ENCODE measurements at regions not wholly inside any gene's neighbourhood (a gene's known extent, or its start where the extent isn't known, plus 50 kb on each side); places are given as distances from the start of the nearest gene placed in this dataset.
A peak's percentile ranks its signal among the peaks of the same experiment; 100 is the strongest.
"Not testable (repeated sequence)": the region's sequence is repeated elsewhere in the genome, so short reads cannot be mapped to it uniquely, and the experiment has no call there.

- Histone ChIP-seq H3K4me3 (peak overlapping the region; percentile 48), H3K27ac (peak overlapping the region; percentile 76 to 95), H3K9me3 (no peaks in the 10 kb centered on the region), H3K4me2 (peak overlapping the region; percentile 90), H3K4me1 (peaks cover 7% of the 10 kb centered on the region; the same call in 1 of the 3 replicates)
- TF ChIP-seq POLR2A (IDR thresholded peaks at IDR 0.05; ENCODE audit: low read length) (no peak), NPAS2 (CRISPR knock-in tag; IDR thresholded peaks at IDR 0.05; ENCODE audit: borderline replicate concordance) (no peak), JUN (IDR thresholded peaks at IDR 0.05) (no peak), HMGXB4 (CRISPR knock-in tag; IDR thresholded peaks at IDR 0.05; ENCODE audit: borderline replicate concordance) (no peak), POLR2AphosphoS2 (conservative IDR thresholded peaks at IDR 0.05; ENCODE audit: low read length) (no peak), TP53 (CRISPR knock-in tag; IDR thresholded peaks at IDR 0.05) (no peak), FOSB (CRISPR knock-in tag; IDR thresholded peaks at IDR 0.05) (no peak), HOXB5 (CRISPR knock-in tag; IDR thresholded peaks at IDR 0.05) (no peak), E2F6 (IDR thresholded peaks at IDR 0.05; ENCODE audit: borderline replicate concordance, low read depth) (no peak)
- 77% methylated on average over 2 of the region's 2 CpGs for WGBS (ENCODE audit: missing lambda C conversion rate)
- no peak for ATAC-seq
- FAIRE-seq: no peak
- ChIA-PET CTCF (interaction anchor here (0.6 to 2.1 kb wide), 9 partner anchors 20 to 149 kb away, joined by 3 to 9 read pairs (median 4); no protein-coding TSS in a partner anchor), POLR2A (interaction anchor here (1.0 kb wide), 1 partner anchor 66 kb away, joined by 3 read pairs; no protein-coding TSS in a partner anchor)
- no peak for DNase-seq (ENCODE audit: low read depth in 1 of 2, low spot score in 1 of 2)
These were observed 65.0 kb upstream of the DDHD1 start for GRCh38 chr14:53218161-53218560.

GRCh38 chr14:53217316-53217994 is 64.3 kb upstream of the DDHD1 start:
- ChIA-PET CTCF (interaction anchor here (0.6 to 2.1 kb wide), 9 partner anchors 21 to 150 kb away, joined by 3 to 9 read pairs (median 4); no protein-coding TSS in a partner anchor), POLR2A (interaction anchor here (0.8 to 1.0 kb wide), 2 partner anchors 65 to 66 kb away, joined by 3 read pairs; partner anchors contain the start of gene DDHD1)
- H3K27ac ChIP-seq: peak overlapping the region; percentile 76 to 95
- FAIRE-seq (no peak), DNase-seq (ENCODE audit: low read depth in 1 of 2, low spot score in 1 of 2) (peak; percentile 55 to 88), ATAC-seq (peak; percentile 100)
- peak overlapping the region; percentile 90 for H3K4me2 ChIP-seq
- TF ChIP-seq CEBPB (IDR thresholded peaks at IDR 0.05) (no peak), MAFK (IDR thresholded peaks at IDR 0.05; ENCODE audit: partially characterized antibody) (peak; percentile 52), CTCF (IDR thresholded peaks at IDR 0.05) (peak; percentile 42), SMC3 (IDR thresholded peaks at IDR 0.05) (0 out of 3 replicates have a peak, but pooled peaks have one; percentile 19), RCOR1 (IDR thresholded peaks at IDR 0.05; ENCODE audit: low read depth, low read length) (no peak), BCL3 (IDR thresholded peaks at IDR 0.05) (0 out of 3 replicates have a peak, but pooled peaks have one; percentile 17), HMGXB4 (CRISPR knock-in tag; IDR thresholded peaks at IDR 0.05; ENCODE audit: borderline replicate concordance) (peak; percentile 76; the same call in 1 of the 2 replicates), PHF8 (IDR thresholded peaks at IDR 0.05; ENCODE audit: borderline replicate concordance, low read depth) (peak; percentile 58; the same call in 1 of the 2 replicates), ELK1 (IDR thresholded peaks at IDR 0.05; ENCODE audit: low read depth, low read length) (no peak), RAD21 (conservative IDR thresholded peaks at IDR 0.05 in 1 of 2, IDR thresholded peaks at IDR 0.05 in 1 of 2) (0 out of 5 replicates have a peak, but pooled peaks of 1 of the 2 experiments have one; percentile 18)
- H3K9me3 ChIP-seq: no peaks in the 10 kb centered on the region
- peaks cover 7% of the 10 kb centered on the region; the same call in 1 of the 3 replicates for H3K4me1 ChIP-seq
- 0% methylated on average over 5 of the region's 39 CpGs for WGBS (ENCODE audit: missing lambda C conversion rate)
- H3K4me3 ChIP-seq: peak overlapping the region; percentile 48

- ChIA-PET POLR2A (interaction anchor here (0.8 to 1.0 kb wide), 2 partner anchors 64 to 65 kb away, joined by 3 read pairs; partner anchors contain the start of gene DDHD1), CTCF (interaction anchor here (1.2 to 2.1 kb wide), 5 partner anchors 22 to 79 kb away, joined by 3 to 9 read pairs (median 6); no protein-coding TSS in a partner anchor)
- Histone ChIP-seq H3K4me2 (peak overlapping the region; percentile 90), H3K27ac (peak overlapping the region; percentile 76 to 95), H3K4me3 (peak overlapping the region; percentile 48)
- not testable (repeated sequence) for DNase-seq (ENCODE audit: low read depth in 1 of 2, low spot score in 1 of 2); H3K4me1 ChIP-seq; ATAC-seq; FAIRE-seq; H3K9me3 ChIP-seq
- WGBS (ENCODE audit: missing lambda C conversion rate): 62% methylated on average over 1 of the region's 1 CpG
These were observed 63.8 kb upstream of the DDHD1 start for GRCh38 chr14:53216955-53217315.

GRCh38 chr14:53216478-53216877 is 63.4 kb upstream of the DDHD1 start:
- WGBS (ENCODE audit: missing lambda C conversion rate): 89% methylated on average over 11 of the region's 11 CpGs
- H3K4me2 ChIP-seq; DNase-seq (ENCODE audit: low read depth in 1 of 2, low spot score in 1 of 2); H3K4me1 ChIP-seq; H3K9me3 ChIP-seq; FAIRE-seq; H3K27ac ChIP-seq; ATAC-seq; POLR2A ChIA-PET; H3K4me3 ChIP-seq: not testable (repeated sequence)
- CTCF ChIA-PET: interaction anchor here (1.5 to 1.7 kb wide), 3 partner anchors 22 to 66 kb away, joined by 3 to 9 read pairs (median 6); no protein-coding TSS in a partner anchor

All from A549 (cell line).